DND-41 (cell line): ENCODE measurements at regions not wholly inside any gene's neighbourhood (a gene's known extent, or its start where the extent isn't known, plus 50 kb on each side); places are given as distances from the start of the nearest gene placed in this dataset.
"Not testable (repeated sequence)": the region's sequence is repeated elsewhere in the genome, so short reads cannot be mapped to it uniquely, and the experiment has no call there.

ENCODE experiments used
- CTCF ChIP-seq: IDR thresholded peaks from 2 replicates; pipeline ENCODE4 v1.5.1; 2012; ENCODE audit warnings: borderline replicate concordance, low read length, moderate library complexity, mild to moderate bottlenecking; ENCODE audit not compliant: poor library complexity, severe bottlenecking; ENCODE audit errors: extremely low read depth
- EZH2 ChIP-seq: IDR thresholded peaks from 3 replicates; pipeline ENCODE4 v1.6.1; 2012; ENCODE audit warnings: borderline replicate concordance, low read depth, mild to moderate bottlenecking, moderate library complexity, low read length, inconsistent platforms; ENCODE audit not compliant: severe bottlenecking

DNA sequence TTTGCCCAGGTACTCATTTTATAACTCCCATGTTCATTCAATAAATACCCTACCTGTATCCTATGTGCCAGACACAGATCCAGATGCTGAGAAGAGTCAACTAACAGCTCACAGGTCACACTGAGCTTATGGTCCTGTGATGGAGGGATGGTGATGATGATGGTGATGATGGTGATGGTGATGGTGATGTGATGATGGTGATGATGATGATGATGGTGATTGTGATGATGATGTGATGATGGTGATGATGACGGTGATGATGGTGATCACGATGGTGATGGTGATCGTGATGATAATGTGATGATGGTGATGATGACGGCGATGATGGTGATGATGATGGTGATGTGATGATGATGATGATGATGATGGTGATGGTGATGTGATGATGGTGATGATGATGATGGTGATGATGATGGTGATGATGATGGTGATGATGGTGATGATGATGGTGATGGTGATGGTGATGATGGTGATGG is 315.6 kb upstream of the SFSWAP start:
- not testable (repeated sequence) for TF ChIP-seq CTCF, EZH2
